Osteocyte (in vitro differentiated cells): ENCODE measurements at regions not wholly inside any gene's neighbourhood (a gene's known extent, or its start where the extent isn't known, plus 50 kb on each side); places are given as distances from the start of the nearest gene placed in this dataset.

Experiments
- DNase-seq: peaks from one replicate; pipeline ENCODE4 v3.0.0; 2021; ENCODE audit warnings: mixed read lengths; ENCODE audit not compliant: unreplicated experiment; ENCODE audit errors: extremely low spot score
- H3K27ac Mint-ChIP-seq: one replicate; pipeline ENCODE4 v1.8.0; 2021; ENCODE audit warnings: mild to moderate bottlenecking, mixed read lengths; ENCODE audit not compliant: unreplicated experiment
- H3K27me3 Mint-ChIP-seq: one replicate; pipeline ENCODE4 v1.8.0; 2021; ENCODE audit warnings: mixed read lengths; ENCODE audit not compliant: unreplicated experiment
- H3K36me3 Mint-ChIP-seq: one replicate; pipeline ENCODE4 v1.8.0; 2021; ENCODE audit warnings: mixed read lengths; ENCODE audit not compliant: unreplicated experiment
- H3K4me1 Mint-ChIP-seq: one replicate; pipeline ENCODE4 v1.8.0; 2021; ENCODE audit warnings: mixed read lengths; ENCODE audit not compliant: unreplicated experiment
- H3K4me3 Mint-ChIP-seq: one replicate; pipeline ENCODE4 v1.8.0; 2021; ENCODE audit warnings: mild to moderate bottlenecking, moderate library complexity, mixed read lengths; ENCODE audit not compliant: unreplicated experiment
- H3K9me3 Mint-ChIP-seq: one replicate; pipeline ENCODE4 v1.8.0; 2021; ENCODE audit warnings: mixed read lengths; ENCODE audit not compliant: unreplicated experiment
- CTCF ChIP-seq: fragments of 200-600 bp; sonication (generic); IDR thresholded peaks from 2 replicates; pipeline ENCODE4 v1.5.0; 2021; ENCODE audit warnings: antibody characterized with exemption, mild to moderate bottlenecking, moderate library complexity

- Mint-ChIP-seq H3K4me3 (no peak overlapping the region), H3K27me3 (peaks cover 16% of the 10 kb centered on the region), H3K4me1 (peaks cover 43% of the 10 kb centered on the region), H3K36me3 (no peaks in the 10 kb centered on the region), H3K27ac (no peak overlapping the region), H3K9me3 (no peaks in the 10 kb centered on the region)
- TF ChIP-seq CTCF: no peak
- no peak for DNase-seq
Observed at GRCh38 chr5:167823405-167823804, 468.0 kb upstream of the WWC1 start.

- Mint-ChIP-seq H3K4me3 (no peak overlapping the region), H3K27me3 (peaks cover 19% of the 10 kb centered on the region), H3K27ac (no peak overlapping the region), H3K9me3 (no peaks in the 10 kb centered on the region), H3K4me1 (peaks cover 8% of the 10 kb centered on the region), H3K36me3 (no peaks in the 10 kb centered on the region)
- no peak for DNase-seq
- TF ChIP-seq CTCF: no peak
Observed at GRCh38 chr5:167827766-167828165, 463.7 kb upstream of the WWC1 start.

- Mint-ChIP-seq H3K27ac (no peak overlapping the region), H3K4me1 (peaks cover 2% of the 10 kb centered on the region), H3K4me3 (no peak overlapping the region), H3K9me3 (no peaks in the 10 kb centered on the region), H3K36me3 (no peaks in the 10 kb centered on the region), H3K27me3 (peaks cover 9% of the 10 kb centered on the region)
- TF ChIP-seq CTCF: no peak
- no peak for DNase-seq
Observed at GRCh38 chr5:167831754-167832504, 459.5 kb upstream of the WWC1 start.

DNA sequence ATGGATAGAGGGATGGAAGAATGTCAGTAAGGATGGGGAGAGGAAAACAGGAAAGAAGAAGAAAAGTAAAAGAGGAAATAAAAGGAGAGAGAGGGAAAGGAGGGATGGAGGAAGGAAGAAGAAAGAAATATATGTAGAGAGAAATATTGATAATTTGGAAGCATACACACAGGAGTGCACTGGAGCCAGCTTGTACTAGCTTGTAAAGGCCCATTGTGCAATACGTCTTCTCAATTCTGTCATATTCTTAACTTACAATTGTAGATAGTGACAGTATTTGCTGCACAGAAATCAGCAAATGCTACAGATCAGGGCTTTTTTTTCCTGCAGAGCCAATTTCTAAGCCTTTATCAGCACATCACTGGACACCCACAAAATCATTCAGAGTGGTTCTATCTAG is 458.8 kb upstream of the WWC1 start:
- Mint-ChIP-seq H3K27me3 (peaks cover 6% of the 10 kb centered on the region), H3K36me3 (no peaks in the 10 kb centered on the region), H3K9me3 (no peaks in the 10 kb centered on the region), H3K4me1 (peaks cover 2% of the 10 kb centered on the region), H3K4me3 (no peak overlapping the region), H3K27ac (no peak overlapping the region)
- no peak for DNase-seq
- TF ChIP-seq CTCF: no peak

- Mint-ChIP-seq H3K27me3 (peaks cover 6% of the 10 kb centered on the region), H3K9me3 (no peaks in the 10 kb centered on the region), H3K27ac (no peak overlapping the region), H3K4me1 (no peaks in the 10 kb centered on the region), H3K4me3 (no peak overlapping the region), H3K36me3 (no peaks in the 10 kb centered on the region)
- DNase-seq: no peak
- TF ChIP-seq CTCF: no peak
Observed at GRCh38 chr5:167833456-167833855, 458.0 kb upstream of the WWC1 start.
